HEK293 (cell line): ENCODE measurements at regions not wholly inside any gene's neighbourhood (a gene's known extent, or its start where the extent isn't known, plus 50 kb on each side); places are given as distances from the start of the nearest gene placed in this dataset.

Source experiments
- KLF17 ChIP-seq: fragments of 450-650 bp; formaldehyde crosslinking; IDR thresholded peaks from 2 replicates; pipeline ENCODE4 v1.5.1; 2016; ENCODE audit warnings: missing biosample characterization, missing genetic modification characterization
- KLF7 ChIP-seq: fragments of 450-650 bp; formaldehyde crosslinking; IDR thresholded peaks from 2 replicates; pipeline ENCODE4 v1.5.1; 2016; ENCODE audit warnings: missing biosample characterization, missing genetic modification characterization, borderline replicate concordance
- MEIS1 ChIP-seq: sonication (generic); formaldehyde crosslinking; IDR thresholded peaks from 2 replicates; pipeline ENCODE4 v1.8.1; 2022; ENCODE audit warnings: missing genetic modification reagents, mild to moderate bottlenecking, borderline replicate concordance
- MYNN ChIP-seq: fragments of 450-650 bp; formaldehyde crosslinking; IDR thresholded peaks from 2 replicates; pipeline ENCODE4 v1.5.1; 2016; ENCODE audit warnings: missing biosample characterization, missing genetic modification characterization, borderline replicate concordance
- OSR2 ChIP-seq: fragments of 450-650 bp; formaldehyde crosslinking; IDR thresholded peaks from 2 replicates; pipeline ENCODE4 v1.5.1; 2016; ENCODE audit warnings: missing biosample characterization, missing genetic modification characterization
- OVOL3 ChIP-seq: fragments of 450-650 bp; formaldehyde crosslinking; IDR thresholded peaks from 2 replicates; pipeline ENCODE4 v1.5.1; 2016; ENCODE audit warnings: missing biosample characterization, missing genetic modification characterization
- PATZ1 ChIP-seq: fragments of 450-650 bp; formaldehyde crosslinking; IDR thresholded peaks from 2 replicates; pipeline ENCODE4 v1.5.1; 2016; ENCODE audit warnings: missing biosample characterization, missing genetic modification characterization
- RBAK ChIP-seq: fragments of 450-650 bp; formaldehyde crosslinking; IDR thresholded peaks from 2 replicates; pipeline ENCODE4 v1.5.1; 2016; ENCODE audit warnings: missing biosample characterization, missing genetic modification characterization
- REST ChIP-seq: fragments of 450-650 bp; formaldehyde crosslinking; IDR thresholded peaks from 2 replicates; pipeline ENCODE4 v1.5.1; 2016; ENCODE audit warnings: missing biosample characterization, missing genetic modification characterization
- SP7 ChIP-seq: fragments of 450-650 bp; formaldehyde crosslinking; IDR thresholded peaks from 2 replicates; pipeline ENCODE4 v1.5.1; 2016; ENCODE audit warnings: missing biosample characterization, missing genetic modification characterization
- ZNF18 ChIP-seq: fragments of 450-650 bp; formaldehyde crosslinking; IDR thresholded peaks from 2 replicates; pipeline ENCODE4 v1.5.1; 2016; ENCODE audit warnings: missing biosample characterization, missing genetic modification characterization
- ZNF19 ChIP-seq: fragments of 450-650 bp; formaldehyde crosslinking; IDR thresholded peaks from 2 replicates; pipeline ENCODE4; 2016; ENCODE audit warnings: missing biosample characterization, missing genetic modification characterization, low read depth
- ZNF239 ChIP-seq: fragments of 450-650 bp; formaldehyde crosslinking; IDR thresholded peaks from 2 replicates; pipeline ENCODE4 v1.5.1; 2016; ENCODE audit warnings: missing biosample characterization, missing genetic modification characterization
- ZNF394 ChIP-seq: fragments of 450-650 bp; formaldehyde crosslinking; IDR thresholded peaks from 2 replicates; pipeline ENCODE4 v1.5.1; 2016; ENCODE audit warnings: missing biosample characterization, missing genetic modification characterization, mild to moderate bottlenecking, moderate library complexity, borderline replicate concordance
- ZNF404 ChIP-seq: fragments of 450-650 bp; formaldehyde crosslinking; IDR thresholded peaks from 2 replicates; pipeline ENCODE4 v1.5.1; 2017; ENCODE audit warnings: missing biosample characterization, missing genetic modification characterization
- ZNF449 ChIP-seq: fragments of 450-650 bp; formaldehyde crosslinking; IDR thresholded peaks from 2 replicates; pipeline ENCODE4 v1.5.1; 2017; ENCODE audit warnings: missing biosample characterization, mild to moderate bottlenecking, missing genetic modification characterization, moderate library complexity
- ZNF561 ChIP-seq: fragments of 450-650 bp; IDR thresholded peaks from 2 replicates; pipeline ENCODE4 v1.5.1; 2018; ENCODE audit warnings: missing biosample characterization, missing genetic modification characterization, borderline replicate concordance
- ZNF585B ChIP-seq: fragments of 450-650 bp; formaldehyde crosslinking; IDR thresholded peaks from 2 replicates; pipeline ENCODE4 v1.5.1; 2016; ENCODE audit warnings: missing biosample characterization, missing genetic modification characterization
- ZNF624 ChIP-seq: fragments of 450-650 bp; formaldehyde crosslinking; IDR thresholded peaks from 2 replicates; pipeline ENCODE4 v1.5.1; 2017; ENCODE audit warnings: missing biosample characterization, missing genetic modification characterization
- ZNF629 ChIP-seq: fragments of 450-650 bp; formaldehyde crosslinking; IDR thresholded peaks from 2 replicates; pipeline ENCODE4 v1.5.1; 2017; ENCODE audit warnings: missing biosample characterization, missing genetic modification characterization
- ZNF707 ChIP-seq: fragments of 450-650 bp; formaldehyde crosslinking; IDR thresholded peaks from 2 replicates; pipeline ENCODE4 v1.5.1; 2016; ENCODE audit warnings: missing biosample characterization, missing genetic modification characterization
- TF ChIP-seq, protein P1 (sequence below): fragments of 450-650 bp; formaldehyde crosslinking; IDR thresholded peaks from 2 replicates; pipeline ENCODE4 v1.5.1; 2016; ENCODE audit warnings: missing biosample characterization, missing genetic modification characterization
- TF ChIP-seq, protein P2 (sequence below): fragments of 450-650 bp; formaldehyde crosslinking; IDR thresholded peaks from 2 replicates; pipeline ENCODE4 v1.5.1; 2016; ENCODE audit warnings: missing biosample characterization, missing genetic modification characterization
- TF ChIP-seq, protein P3 (sequence below): fragments of 450-650 bp; formaldehyde crosslinking; IDR thresholded peaks from 2 replicates; pipeline ENCODE4 v1.5.1; 2016; ENCODE audit warnings: missing biosample characterization, missing genetic modification characterization

DNA sequence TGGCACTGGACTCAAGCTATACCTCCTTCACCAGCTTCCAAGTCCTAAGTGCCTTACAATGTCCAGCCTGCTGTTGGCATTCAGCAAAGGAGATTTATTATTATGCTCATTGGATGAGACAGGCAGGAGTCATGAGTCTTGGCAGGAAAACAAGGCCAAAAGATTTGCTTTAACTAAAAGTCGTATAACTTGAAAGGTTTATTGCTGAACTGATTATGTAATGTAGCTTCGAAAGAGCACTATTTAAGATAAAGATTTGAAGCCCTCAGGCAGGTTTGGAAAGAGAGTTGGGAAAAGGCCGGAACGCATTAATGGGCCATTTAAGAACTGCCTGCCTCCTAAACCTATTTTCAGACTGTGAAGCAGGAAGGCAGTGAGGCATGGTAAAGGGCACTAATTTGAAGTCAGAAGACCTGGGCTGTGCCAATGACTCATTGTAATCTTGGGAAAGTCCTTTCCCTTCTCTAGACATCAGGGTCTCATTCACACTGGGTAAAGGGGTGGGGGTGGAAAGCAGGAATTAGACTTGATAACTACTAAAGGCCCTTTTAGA lies 280.5 kb upstream of the EDA2R start (continued):
- TF ChIP-seq KLF17 (tag by site-specific recombination) (0 out of 2 replicates have a peak, but pooled peaks have one; percentile 40), ZNF449 (tag by site-specific recombination) (no peak), ZNF561 (tag by site-specific recombination) (peak; percentile 68; the same call in 1 of the 2 replicates), REST (tag by site-specific recombination) (no peak), ZNF19 (tag by site-specific recombination) (no peak), RBAK (tag by site-specific recombination) (no peak), ZNF624 (tag by site-specific recombination) (no peak), SP7 (tag by site-specific recombination) (peak; percentile 85), ZNF707 (tag by site-specific recombination) (no peak), MYNN (tag by site-specific recombination) (peak; percentile 62; the same call in 1 of the 2 replicates), OVOL3 (peak; percentile 84), OSR2 (tag by site-specific recombination) (peak; percentile 81), ZNF18 (tag by site-specific recombination) (no peak), MEIS1 (CRISPR knock-in tag) (no peak), PATZ1 (tag by site-specific recombination) (peak; percentile 16; the same call in 1 of the 2 replicates), KLF7 (tag by site-specific recombination) (no peak), ZNF239 (tag by site-specific recombination) (no peak), ZNF404 (tag by site-specific recombination) (no peak), ZNF629 (peak; percentile 87), ZNF394 (tag by site-specific recombination) (peak; percentile 63; the same call in 1 of the 2 replicates), ZNF585B (tag by site-specific recombination) (no peak)
- TF ChIP-seq, protein P1, sequence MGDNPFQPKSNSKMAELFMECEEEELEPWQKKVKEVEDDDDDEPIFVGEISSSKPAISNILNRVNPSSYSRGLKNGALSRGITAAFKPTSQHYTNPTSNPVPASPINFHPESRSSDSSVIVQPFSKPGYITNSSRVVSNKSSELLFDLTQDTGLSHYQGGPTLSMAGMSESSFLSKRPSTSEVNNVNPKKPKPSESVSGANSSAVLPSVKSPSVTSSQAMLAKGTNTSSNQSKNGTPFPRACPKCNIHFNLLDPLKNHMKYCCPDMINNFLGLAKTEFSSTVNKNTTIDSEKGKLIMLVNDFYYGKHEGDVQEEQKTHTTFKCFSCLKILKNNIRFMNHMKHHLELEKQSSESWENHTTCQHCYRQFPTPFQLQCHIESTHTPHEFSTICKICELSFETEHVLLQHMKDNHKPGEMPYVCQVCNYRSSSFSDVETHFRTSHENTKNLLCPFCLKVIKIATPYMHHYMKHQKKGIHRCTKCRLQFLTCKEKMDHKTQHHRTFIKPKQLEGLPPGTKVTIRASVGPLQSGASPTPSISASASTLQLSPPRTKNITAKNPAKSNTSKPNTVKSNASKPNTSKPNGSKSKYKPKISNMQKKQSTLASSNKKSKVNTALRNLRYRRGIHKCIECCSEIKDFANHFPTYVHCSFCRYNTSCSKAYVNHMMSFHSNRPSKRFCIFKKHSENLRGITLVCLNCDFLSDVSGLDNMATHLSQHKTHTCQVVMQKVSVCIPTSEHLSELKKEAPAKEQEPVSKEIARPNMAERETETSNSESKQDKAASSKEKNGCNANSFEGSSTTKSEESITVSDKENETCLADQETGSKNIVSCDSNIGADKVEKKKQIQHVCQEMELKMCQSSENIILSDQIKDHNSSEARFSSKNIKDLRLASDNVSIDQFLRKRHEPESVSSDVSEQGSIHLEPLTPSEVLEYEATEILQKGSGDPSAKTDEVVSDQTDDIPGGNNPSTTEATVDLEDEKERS, result no peak
- TF ChIP-seq, protein P2, sequence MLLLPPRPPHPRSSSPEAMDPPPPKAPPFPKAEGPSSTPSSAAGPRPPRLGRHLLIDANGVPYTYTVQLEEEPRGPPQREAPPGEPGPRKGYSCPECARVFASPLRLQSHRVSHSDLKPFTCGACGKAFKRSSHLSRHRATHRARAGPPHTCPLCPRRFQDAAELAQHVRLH, result no peak
- TF ChIP-seq, protein P3, sequence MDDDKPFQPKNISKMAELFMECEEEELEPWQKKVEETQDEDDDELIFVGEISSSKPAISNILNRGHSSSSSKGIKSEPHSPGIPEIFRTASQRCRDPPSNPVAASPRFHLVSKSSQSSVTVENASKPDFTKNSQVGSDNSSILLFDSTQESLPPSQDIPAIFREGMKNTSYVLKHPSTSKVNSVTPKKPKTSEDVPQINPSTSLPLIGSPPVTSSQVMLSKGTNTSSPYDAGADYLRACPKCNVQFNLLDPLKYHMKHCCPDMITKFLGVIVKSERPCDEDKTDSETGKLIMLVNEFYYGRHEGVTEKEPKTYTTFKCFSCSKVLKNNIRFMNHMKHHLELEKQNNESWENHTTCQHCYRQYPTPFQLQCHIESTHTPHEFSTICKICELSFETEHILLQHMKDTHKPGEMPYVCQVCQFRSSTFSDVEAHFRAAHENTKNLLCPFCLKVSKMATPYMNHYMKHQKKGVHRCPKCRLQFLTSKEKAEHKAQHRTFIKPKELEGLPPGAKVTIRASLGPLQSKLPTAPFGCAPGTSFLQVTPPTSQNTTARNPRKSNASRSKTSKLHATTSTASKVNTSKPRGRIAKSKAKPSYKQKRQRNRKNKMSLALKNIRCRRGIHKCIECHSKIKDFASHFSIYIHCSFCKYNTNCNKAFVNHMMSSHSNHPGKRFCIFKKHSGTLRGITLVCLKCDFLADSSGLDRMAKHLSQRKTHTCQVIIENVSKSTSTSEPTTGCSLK (tag by site-specific recombination), result no peak
